OCI-LY3 (cell line): ENCODE measurements at regions not wholly inside any gene's neighbourhood (a gene's known extent, or its start where the extent isn't known, plus 50 kb on each side); places are given as distances from the start of the nearest gene placed in this dataset.

Experiments used
- H2AFZ ChIP-seq: fragments of 200-600, 300-600 bp; shearing (Covaris generic); 2 replicates; pipeline ENCODE4 v1.6.0; 2014; ENCODE audit warnings: antibody characterized with exemption, low read depth, low read length
- H3K27ac ChIP-seq: fragments of 200-600, 300-600 bp; sonication (generic); 2 replicates; pipeline ENCODE4 v1.5.1; 2014; ENCODE audit warnings: mild to moderate bottlenecking, low read length, moderate library complexity, mixed read lengths
- H3K27me3 ChIP-seq: fragments of 200-600, 300-600 bp; sonication (generic); 2 replicates; pipeline ENCODE4 v1.6.1; 2014; ENCODE audit warnings: low read depth, low read length, mixed read lengths
- H3K36me3 ChIP-seq: fragments of 200-600, 300-600 bp; sonication (generic); replicated peaks from 2 replicates; pipeline ENCODE3; 2014; ENCODE audit warnings: low read depth, low read length, mixed read lengths
- H3K4me1 ChIP-seq: fragments of 300-600, 200-600 bp; sonication (generic); 2 replicates; pipeline ENCODE4 v1.6.1; 2014; ENCODE audit warnings: low read length, mixed read lengths
- H3K4me2 ChIP-seq: fragments of 200-600, 300-600 bp; sonication (generic); 2 replicates; pipeline ENCODE4 v1.6.1; 2014; ENCODE audit warnings: low read length, mixed read lengths
- H3K4me3 ChIP-seq: fragments of 300-600, 200-600 bp; sonication (generic); 2 replicates; pipeline ENCODE4 v1.5.1; 2014; ENCODE audit warnings: antibody characterized with exemption, mild to moderate bottlenecking, low read length, moderate library complexity
- H3K79me2 ChIP-seq: fragments of 300-600, 200-600 bp; shearing (Covaris generic); 2 replicates; pipeline ENCODE4 v1.6.1; 2014; ENCODE audit warnings: mild to moderate bottlenecking, low read length, mixed read lengths
- H3K9ac ChIP-seq: fragments of 300-600, 200-600 bp; shearing (Covaris generic); 2 replicates; pipeline ENCODE4 v1.6.0; 2014; ENCODE audit warnings: mild to moderate bottlenecking, low read length, moderate library complexity
- H3K9me3 ChIP-seq: fragments of 200-600, 300-600 bp; shearing (Covaris generic); 2 replicates; pipeline ENCODE4 v1.6.1; 2014; ENCODE audit warnings: low read length, mixed read lengths; ENCODE audit not compliant: insufficient read depth
- H4K20me1 ChIP-seq: fragments of 200-600, 300-600 bp; sonication (generic); 2 replicates; pipeline ENCODE4 v1.6.1; 2016; ENCODE audit warnings: low read length, mixed read lengths; ENCODE audit not compliant: insufficient read depth
- EZH2phosphoT487 ChIP-seq: fragments of 200-600 bp; shearing (Covaris generic); IDR thresholded peaks from 2 replicates; pipeline ENCODE4 v1.6.1; 2018; ENCODE audit warnings: antibody characterized with exemption, mixed run types, low read depth
- TF ChIP-seq, protein P1 (sequence below): fragments of 200-600, 300-600 bp; sonication (generic); IDR thresholded peaks from 2 replicates; pipeline ENCODE4 v1.5.1; 2014; ENCODE audit warnings: antibody characterized with exemption, low read length, low read depth

DNA sequence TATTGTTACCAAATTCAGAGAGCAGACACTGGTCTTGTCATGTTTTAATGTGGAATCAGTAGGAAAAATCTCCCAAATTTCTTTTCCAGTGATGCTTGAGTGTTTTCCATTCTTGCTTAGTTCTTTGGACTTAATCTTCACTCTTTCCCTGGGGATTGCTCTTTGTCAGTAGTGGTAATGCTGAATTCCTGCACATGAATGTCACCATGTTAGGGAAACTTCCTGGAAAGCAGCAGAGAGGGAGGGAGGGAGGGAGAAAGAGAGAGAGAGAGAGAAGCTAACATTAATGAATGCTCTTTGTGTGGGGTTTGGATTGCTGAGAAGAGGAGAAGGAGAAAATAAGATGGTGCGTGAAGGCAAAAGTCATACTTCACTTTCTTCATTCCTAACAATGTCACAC is 295.3 kb upstream of the COBL start:
- H4K20me1 ChIP-seq = no peaks in the 10 kb centered on the region
- no peaks in the 10 kb centered on the region for H3K9me3 ChIP-seq
- H3K4me1 ChIP-seq = no peaks in the 10 kb centered on the region
- H3K4me2 ChIP-seq = no peak overlapping the region
- no peak overlapping the region for H3K9ac ChIP-seq
- no peak for TF ChIP-seq EZH2phosphoT487
- no peak overlapping the region for H3K27ac ChIP-seq
- 0 out of 2 replicates have a peak, but pooled peaks cover 3% of the 10 kb centered on the region for H3K27me3 ChIP-seq
- no peaks in the 10 kb centered on the region for H3K36me3 ChIP-seq
- H3K79me2 ChIP-seq = no peaks in the 10 kb centered on the region
- H2AFZ ChIP-seq = no peak overlapping the region
- no peak overlapping the region for H3K4me3 ChIP-seq

DNA sequence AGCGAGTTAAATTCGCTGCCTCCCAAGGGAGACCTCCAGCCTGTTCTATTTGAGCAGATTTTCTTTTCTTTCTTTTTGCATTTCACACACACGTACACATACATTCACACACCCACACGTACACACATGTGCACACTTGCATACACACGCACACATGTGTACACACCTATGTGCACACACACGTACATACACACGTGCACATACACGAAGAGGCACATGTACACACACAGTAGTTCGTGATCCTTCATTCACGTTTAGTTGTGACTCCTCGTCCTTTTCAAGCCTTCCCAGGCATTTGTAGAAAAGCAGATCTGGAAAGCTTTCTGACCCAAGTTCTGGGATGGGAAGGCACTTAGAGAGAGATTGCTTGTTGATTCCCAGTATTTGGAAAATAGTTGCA is 290.8 kb upstream of the COBL start:
- no peak overlapping the region for H3K27ac ChIP-seq
- no peak overlapping the region for H3K4me2 ChIP-seq
- no peaks in the 10 kb centered on the region for H3K79me2 ChIP-seq
- H3K9ac ChIP-seq = no peak overlapping the region
- TF ChIP-seq EZH2phosphoT487 = no peak
- TF ChIP-seq, protein P1, sequence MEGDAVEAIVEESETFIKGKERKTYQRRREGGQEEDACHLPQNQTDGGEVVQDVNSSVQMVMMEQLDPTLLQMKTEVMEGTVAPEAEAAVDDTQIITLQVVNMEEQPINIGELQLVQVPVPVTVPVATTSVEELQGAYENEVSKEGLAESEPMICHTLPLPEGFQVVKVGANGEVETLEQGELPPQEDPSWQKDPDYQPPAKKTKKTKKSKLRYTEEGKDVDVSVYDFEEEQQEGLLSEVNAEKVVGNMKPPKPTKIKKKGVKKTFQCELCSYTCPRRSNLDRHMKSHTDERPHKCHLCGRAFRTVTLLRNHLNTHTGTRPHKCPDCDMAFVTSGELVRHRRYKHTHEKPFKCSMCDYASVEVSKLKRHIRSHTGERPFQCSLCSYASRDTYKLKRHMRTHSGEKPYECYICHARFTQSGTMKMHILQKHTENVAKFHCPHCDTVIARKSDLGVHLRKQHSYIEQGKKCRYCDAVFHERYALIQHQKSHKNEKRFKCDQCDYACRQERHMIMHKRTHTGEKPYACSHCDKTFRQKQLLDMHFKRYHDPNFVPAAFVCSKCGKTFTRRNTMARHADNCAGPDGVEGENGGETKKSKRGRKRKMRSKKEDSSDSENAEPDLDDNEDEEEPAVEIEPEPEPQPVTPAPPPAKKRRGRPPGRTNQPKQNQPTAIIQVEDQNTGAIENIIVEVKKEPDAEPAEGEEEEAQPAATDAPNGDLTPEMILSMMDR = no peak
- H3K4me1 ChIP-seq = no peaks in the 10 kb centered on the region
- H3K27me3 ChIP-seq = no peaks in the 10 kb centered on the region
- H3K9me3 ChIP-seq = no peaks in the 10 kb centered on the region
- H3K36me3 ChIP-seq = no peaks in the 10 kb centered on the region
- H4K20me1 ChIP-seq = no peaks in the 10 kb centered on the region
- H3K4me3 ChIP-seq = no peak overlapping the region
- no peak overlapping the region for H2AFZ ChIP-seq

DNA sequence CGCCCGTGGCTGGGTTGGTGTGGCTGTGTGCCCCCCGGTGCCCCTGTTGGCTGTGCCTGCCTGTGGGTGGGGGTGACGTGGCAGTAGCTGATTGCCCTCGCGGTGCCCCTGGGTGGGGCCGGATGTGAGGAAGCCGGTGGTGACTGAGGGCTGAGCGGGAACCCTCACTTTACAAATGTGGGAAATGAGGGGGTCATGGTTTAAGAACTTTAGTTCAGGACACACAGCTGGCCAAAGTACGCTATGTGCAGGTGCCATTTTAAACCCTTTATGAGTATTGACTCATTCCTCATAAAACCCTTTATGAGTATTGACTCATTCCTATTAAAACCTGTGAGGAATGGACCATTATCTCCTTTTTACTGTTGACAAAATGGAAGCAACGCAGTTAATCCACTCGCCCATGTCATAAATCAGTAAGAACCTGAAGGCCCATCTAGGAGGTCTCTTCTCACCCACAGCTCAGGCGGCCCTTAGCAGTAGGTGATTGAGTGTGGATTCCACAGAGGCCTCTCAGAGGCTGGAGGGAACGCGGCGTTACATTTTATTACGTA is 290.1 kb upstream of the COBL start:
- no peak overlapping the region for H3K9ac ChIP-seq
- no peak overlapping the region for H3K27ac ChIP-seq
- H3K4me3 ChIP-seq = no peak overlapping the region
- peaks cover 4% of the 10 kb centered on the region for H3K4me1 ChIP-seq
- no peaks in the 10 kb centered on the region for H3K9me3 ChIP-seq
- no peak overlapping the region for H2AFZ ChIP-seq
- H3K27me3 ChIP-seq = no peaks in the 10 kb centered on the region
- H4K20me1 ChIP-seq = no peaks in the 10 kb centered on the region
- H3K36me3 ChIP-seq = no peaks in the 10 kb centered on the region
- no peaks in the 10 kb centered on the region for H3K79me2 ChIP-seq
- TF ChIP-seq, protein P1 = no peak
- TF ChIP-seq EZH2phosphoT487 = no peak
- H3K4me2 ChIP-seq = no peak overlapping the region

DNA sequence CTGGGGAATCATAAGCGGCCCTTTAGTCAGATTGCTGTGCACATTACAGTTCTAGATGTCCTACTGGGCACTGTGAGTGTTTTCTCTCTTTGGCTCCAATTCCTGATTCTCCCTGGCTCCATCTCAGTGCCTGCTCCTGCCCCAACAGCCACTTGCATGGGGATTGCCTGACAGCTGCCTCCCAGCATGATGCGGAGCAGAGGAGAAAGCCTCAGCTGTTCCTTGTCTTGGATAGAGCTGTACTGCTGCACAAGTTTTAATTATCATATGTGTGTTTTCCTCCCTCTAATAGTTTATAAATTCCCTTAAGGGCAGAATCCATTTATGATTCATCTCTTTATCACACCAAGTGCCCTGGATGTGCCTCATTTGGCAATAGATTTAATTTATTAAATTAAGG is 285.8 kb upstream of the COBL start:
- Histone ChIP-seq H3K9ac (no peak overlapping the region), H2AFZ (no peak overlapping the region), H3K4me3 (no peak overlapping the region), H3K36me3 (no peaks in the 10 kb centered on the region), H4K20me1 (no peaks in the 10 kb centered on the region), H3K79me2 (no peaks in the 10 kb centered on the region), H3K4me1 (peaks cover 12% of the 10 kb centered on the region), H3K27ac (no peak overlapping the region), H3K4me2 (no peak overlapping the region), H3K9me3 (no peaks in the 10 kb centered on the region), H3K27me3 (no peaks in the 10 kb centered on the region)
- TF ChIP-seq, protein P1 = no peak
- no peak for TF ChIP-seq EZH2phosphoT487
